Adipocyte (in vitro differentiated cells): ENCODE measurements at regions not wholly inside any gene's neighbourhood (a gene's known extent, or its start where the extent isn't known, plus 50 kb on each side); places are given as distances from the start of the nearest gene placed in this dataset.

Experiments
- DNase-seq: peaks from one replicate; pipeline ENCODE4 v3.0.0-alpha.2; 2015; ENCODE audit warnings: low read depth
- H3K27me3 ChIP-seq: replicated peaks from 2 replicates; pipeline ENCODE4 v1.7.0; 2013; ENCODE audit warnings: mild to moderate bottlenecking, low read length, moderate library complexity; ENCODE audit not compliant: control insufficient read depth, insufficient read depth
- H3K36me3 ChIP-seq: 2 replicates; pipeline ENCODE4 v1.7.0; 2013; ENCODE audit warnings: low read length, mild to moderate bottlenecking, moderate library complexity; ENCODE audit not compliant: control insufficient read depth, insufficient read depth, severe bottlenecking
- H3K4me1 ChIP-seq: 2 replicates; pipeline ENCODE4 v1.7.0; 2013; ENCODE audit warnings: mild to moderate bottlenecking, low read length, moderate library complexity; ENCODE audit not compliant: control insufficient read depth, insufficient read depth
- H3K4me3 ChIP-seq: 2 replicates; pipeline ENCODE4 v1.7.0; 2013; ENCODE audit warnings: mild to moderate bottlenecking, low read length, moderate library complexity
- H3K9ac ChIP-seq: 2 replicates; pipeline ENCODE4 v1.7.0; 2013; ENCODE audit warnings: mild to moderate bottlenecking, low read length, moderate library complexity
- H3K9me3 ChIP-seq: 2 replicates; pipeline ENCODE4 v1.7.0; 2013; ENCODE audit warnings: mild to moderate bottlenecking, low read length, moderate library complexity; ENCODE audit not compliant: control insufficient read depth

- H3K9me3 ChIP-seq, result no peaks in the 10 kb centered on the region
- H3K9ac ChIP-seq, result no peak overlapping the region
- no peak for DNase-seq
- no peaks in the 10 kb centered on the region for H3K27me3 ChIP-seq
- H3K4me3 ChIP-seq, result no peak overlapping the region
- no peaks in the 10 kb centered on the region for H3K4me1 ChIP-seq
- no peaks in the 10 kb centered on the region for H3K36me3 ChIP-seq
These were observed 121.0 kb upstream of the LRATD1 start for GRCh38 chr2:14511541-14511940.

GRCh38 chr2:14513903-14514302 lies 118.6 kb upstream of the LRATD1 start:
- no peak overlapping the region for H3K4me3 ChIP-seq
- no peaks in the 10 kb centered on the region for H3K4me1 ChIP-seq
- DNase-seq, result peak; percentile 12
- no peaks in the 10 kb centered on the region for H3K36me3 ChIP-seq
- H3K27me3 ChIP-seq, result no peaks in the 10 kb centered on the region
- no peaks in the 10 kb centered on the region for H3K9me3 ChIP-seq
- H3K9ac ChIP-seq, result no peak overlapping the region

- H3K4me1 ChIP-seq, result no peaks in the 10 kb centered on the region
- H3K36me3 ChIP-seq, result no peaks in the 10 kb centered on the region
- H3K4me3 ChIP-seq, result no peak overlapping the region
- H3K9ac ChIP-seq, result no peak overlapping the region
- peak; percentile 67 for DNase-seq
- no peaks in the 10 kb centered on the region for H3K27me3 ChIP-seq
- no peaks in the 10 kb centered on the region for H3K9me3 ChIP-seq
These were observed 115.7 kb upstream of the LRATD1 start for GRCh38 chr2:14516844-14517243.

GRCh38 chr2:14517731-14518130 lies 114.8 kb upstream of the LRATD1 start:
- Histone ChIP-seq H3K4me1 (no peaks in the 10 kb centered on the region), H3K9ac (no peak overlapping the region), H3K4me3 (no peak overlapping the region), H3K27me3 (no peaks in the 10 kb centered on the region), H3K36me3 (no peaks in the 10 kb centered on the region), H3K9me3 (no peaks in the 10 kb centered on the region)
- DNase-seq, result no peak

GRCh38 chr2:14520385-14520945 lies 112.1 kb upstream of the LRATD1 start:
- no peaks in the 10 kb centered on the region for H3K9me3 ChIP-seq
- H3K36me3 ChIP-seq, result no peaks in the 10 kb centered on the region
- DNase-seq, result no peak
- H3K27me3 ChIP-seq, result no peaks in the 10 kb centered on the region
- H3K9ac ChIP-seq, result no peak overlapping the region
- H3K4me1 ChIP-seq, result no peaks in the 10 kb centered on the region
- no peak overlapping the region for H3K4me3 ChIP-seq

GRCh38 chr2:14524041-14524802 lies 108.3 kb upstream of the LRATD1 start:
- Histone ChIP-seq H3K4me3 (no peak overlapping the region), H3K9me3 (no peaks in the 10 kb centered on the region), H3K9ac (no peak overlapping the region), H3K27me3 (no peaks in the 10 kb centered on the region), H3K4me1 (no peaks in the 10 kb centered on the region), H3K36me3 (no peaks in the 10 kb centered on the region)
- peak; percentile 20 for DNase-seq

- Histone ChIP-seq H3K4me3 (no peak overlapping the region), H3K4me1 (no peaks in the 10 kb centered on the region), H3K9ac (no peak overlapping the region), H3K36me3 (no peaks in the 10 kb centered on the region), H3K9me3 (no peaks in the 10 kb centered on the region), H3K27me3 (no peaks in the 10 kb centered on the region)
- DNase-seq, result no peak
These were observed 107.8 kb upstream of the LRATD1 start for GRCh38 chr2:14524803-14525080.

GRCh38 chr2:14530506-14530905 lies 102.0 kb upstream of the LRATD1 start:
- Histone ChIP-seq H3K4me3 (no peak overlapping the region), H3K9ac (no peak overlapping the region), H3K9me3 (no peaks in the 10 kb centered on the region), H3K4me1 (no peaks in the 10 kb centered on the region), H3K27me3 (no peaks in the 10 kb centered on the region), H3K36me3 (no peaks in the 10 kb centered on the region)
- no peak for DNase-seq

- Histone ChIP-seq H3K9ac (no peak overlapping the region), H3K9me3 (no peaks in the 10 kb centered on the region), H3K4me3 (no peak overlapping the region), H3K27me3 (no peaks in the 10 kb centered on the region), H3K4me1 (no peaks in the 10 kb centered on the region), H3K36me3 (no peaks in the 10 kb centered on the region)
- no peak for DNase-seq
These were observed 99.3 kb upstream of the LRATD1 start for GRCh38 chr2:14533131-14533757.

- no peaks in the 10 kb centered on the region for H3K9me3 ChIP-seq
These were observed 97.4 kb upstream of the LRATD1 start for GRCh38 chr2:14535156-14535555.

GRCh38 chr2:14536976-14537375 lies 95.5 kb upstream of the LRATD1 start:
- Histone ChIP-seq H3K4me3 (no peak overlapping the region), H3K9ac (no peak overlapping the region), H3K27me3 (no peaks in the 10 kb centered on the region), H3K36me3 (no peaks in the 10 kb centered on the region), H3K4me1 (no peaks in the 10 kb centered on the region), H3K9me3 (no peaks in the 10 kb centered on the region)
- DNase-seq, result no peak

More at GRCh38 chr2:14535156-14535555, 97.4 kb upstream of the LRATD1 start:
- Histone ChIP-seq H3K36me3 (no peaks in the 10 kb centered on the region), H3K4me1 (no peaks in the 10 kb centered on the region), H3K27me3 (no peaks in the 10 kb centered on the region), H3K9ac (no peak overlapping the region), H3K4me3 (no peak overlapping the region)
- no peak for DNase-seq
